Activated naive CD4-positive, alpha-beta T cell treated with anti-CD3 and anti-CD28 coated beads for 36 hours (primary cell): ENCODE measurements at regions not wholly inside any gene's neighbourhood (a gene's known extent, or its start where the extent isn't known, plus 50 kb on each side); places are given as distances from the start of the nearest gene placed in this dataset.

Experiments used
- CTCF ChIA-PET: fragments of 350-600 bp; sonication (Branson Sonifier 250); formaldehyde crosslinking; loops from one replicate; lab custom pipeline; 2021; ENCODE audit warnings: antibody characterized with exemption; lab: Charles Lee
- DNase-seq: peaks from one replicate; pipeline ENCODE4 v3.0.0-alpha.2; 2020
- H3K27ac Mint-ChIP-seq: one replicate; pipeline ENCODE4 v1.8.0; 2021; ENCODE audit warnings: mild to moderate bottlenecking, mixed read lengths
- H3K27me3 Mint-ChIP-seq: one replicate; pipeline ENCODE4 v1.8.0; 2021; ENCODE audit warnings: low read depth, mixed read lengths
- H3K36me3 Mint-ChIP-seq: one replicate; pipeline ENCODE4 v1.8.0; 2021; ENCODE audit warnings: low read depth, mixed read lengths
- H3K4me1 Mint-ChIP-seq: one replicate; pipeline ENCODE4 v1.8.0; 2021; ENCODE audit warnings: low read depth, mixed read lengths
- H3K4me3 Mint-ChIP-seq: one replicate; pipeline ENCODE4 v1.8.0; 2021; ENCODE audit warnings: mild to moderate bottlenecking, moderate library complexity, mixed read lengths
- H3K9me3 Mint-ChIP-seq: one replicate; pipeline ENCODE4 v1.8.0; 2021; ENCODE audit warnings: mixed read lengths
- intact Hi-C: fragments of 100-400 bp; cut with micrococcal nuclease; formaldehyde crosslinking; loops from one replicate; pipeline ENCODE4 v1.15.1; 2023

DNA sequence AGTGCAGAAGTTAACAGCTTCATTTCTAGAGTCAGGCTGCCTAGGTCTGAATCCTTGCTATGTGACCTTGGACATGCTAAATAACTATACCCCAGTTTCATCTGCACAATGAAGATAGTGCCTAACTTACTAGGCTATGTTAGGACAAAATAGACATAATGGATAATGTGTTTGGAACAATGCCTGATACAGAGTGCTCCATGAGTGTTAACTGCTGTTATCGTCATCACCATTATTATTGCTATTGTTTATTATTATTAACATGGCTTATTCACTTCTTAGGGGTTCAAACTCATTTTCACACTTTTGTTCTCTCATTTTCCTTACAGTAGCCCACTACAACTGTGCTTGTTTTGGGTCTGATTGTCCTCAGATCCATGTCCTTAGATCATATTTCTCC, 467.7 kb downstream of the SH2D1A start:
- H3K9me3 Mint-ChIP-seq: no peaks in the 10 kb centered on the region
- DNase-seq: no peak
- H3K27ac Mint-ChIP-seq: no peak overlapping the region
- no peaks in the 10 kb centered on the region for H3K4me1 Mint-ChIP-seq
- H3K36me3 Mint-ChIP-seq: no peaks in the 10 kb centered on the region
- CTCF ChIA-PET: no interaction called here
- intact Hi-C loops: no loop called here
- no peaks in the 10 kb centered on the region for H3K27me3 Mint-ChIP-seq
- H3K4me3 Mint-ChIP-seq: no peak overlapping the region

DNA sequence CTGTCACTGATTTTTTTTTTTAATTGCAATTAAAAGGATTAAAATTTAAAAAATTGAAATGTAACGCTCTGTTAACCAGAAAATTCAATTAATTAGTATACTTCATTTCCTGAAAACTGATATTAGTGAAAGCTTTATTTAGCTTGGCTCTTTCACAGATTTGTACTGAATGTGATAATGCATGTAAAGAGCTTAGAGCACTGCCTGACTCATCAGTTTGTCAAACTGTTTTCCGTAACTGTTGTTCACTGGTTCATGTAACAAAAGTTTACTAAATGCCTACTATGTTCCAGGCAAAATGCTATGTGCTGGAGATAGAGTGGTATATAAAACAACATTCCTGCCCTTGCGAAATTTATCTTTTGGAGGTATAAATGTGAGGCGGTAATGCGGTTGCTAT, 471.7 kb downstream of the SH2D1A start:
- H3K27me3 Mint-ChIP-seq: no peaks in the 10 kb centered on the region
- H3K27ac Mint-ChIP-seq: no peak overlapping the region
- CTCF ChIA-PET: no interaction called here
- no peaks in the 10 kb centered on the region for H3K9me3 Mint-ChIP-seq
- intact Hi-C loops: no loop called here
- H3K36me3 Mint-ChIP-seq: no peaks in the 10 kb centered on the region
- H3K4me3 Mint-ChIP-seq: no peak overlapping the region
- DNase-seq: no peak
- H3K4me1 Mint-ChIP-seq: no peaks in the 10 kb centered on the region

DNA sequence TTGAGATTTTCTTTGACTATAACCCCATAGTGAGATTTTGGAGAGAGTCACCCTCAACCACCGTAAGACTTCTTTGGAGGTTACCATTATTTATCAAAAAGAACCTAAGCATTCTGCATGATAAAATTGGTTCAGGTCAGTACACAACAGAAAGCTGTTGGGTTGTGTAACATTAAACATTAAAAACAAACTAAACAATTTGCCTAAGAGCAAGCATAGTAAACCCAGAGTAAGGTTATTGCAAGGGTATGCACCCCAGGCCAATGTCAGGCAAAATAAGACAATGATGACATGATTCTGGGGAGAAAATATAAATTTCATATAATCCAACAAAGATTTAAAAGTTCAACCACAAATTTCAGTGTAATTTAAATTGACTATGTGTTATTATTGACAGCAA, 472.4 kb downstream of the SH2D1A start:
- intact Hi-C loops: no loop called here
- CTCF ChIA-PET: no interaction called here
- H3K27me3 Mint-ChIP-seq: no peaks in the 10 kb centered on the region
- no peaks in the 10 kb centered on the region for H3K4me1 Mint-ChIP-seq
- DNase-seq: no peak
- no peaks in the 10 kb centered on the region for H3K36me3 Mint-ChIP-seq
- H3K4me3 Mint-ChIP-seq: no peak overlapping the region
- H3K27ac Mint-ChIP-seq: no peak overlapping the region
- no peaks in the 10 kb centered on the region for H3K9me3 Mint-ChIP-seq

DNA sequence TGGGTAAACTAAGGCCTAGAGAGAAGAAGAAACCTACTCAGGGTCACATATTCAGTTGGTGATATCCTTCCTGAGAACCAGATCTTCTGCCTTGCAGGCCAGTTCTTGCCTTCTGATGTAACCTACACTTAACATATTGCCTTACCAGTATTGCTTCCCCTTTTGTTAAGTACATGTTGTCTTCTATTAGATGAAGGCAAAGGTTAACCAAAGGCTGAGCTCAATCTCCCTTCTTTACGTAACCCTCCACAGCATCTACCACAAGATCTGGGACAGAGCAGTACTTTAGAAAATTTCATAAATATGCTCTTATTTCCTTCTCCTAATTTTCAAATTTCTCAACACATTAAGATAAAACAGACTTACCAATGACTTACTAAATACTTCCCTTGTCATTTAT, 474.4 kb downstream of the SH2D1A start:
- H3K4me1 Mint-ChIP-seq: no peaks in the 10 kb centered on the region

DNA sequence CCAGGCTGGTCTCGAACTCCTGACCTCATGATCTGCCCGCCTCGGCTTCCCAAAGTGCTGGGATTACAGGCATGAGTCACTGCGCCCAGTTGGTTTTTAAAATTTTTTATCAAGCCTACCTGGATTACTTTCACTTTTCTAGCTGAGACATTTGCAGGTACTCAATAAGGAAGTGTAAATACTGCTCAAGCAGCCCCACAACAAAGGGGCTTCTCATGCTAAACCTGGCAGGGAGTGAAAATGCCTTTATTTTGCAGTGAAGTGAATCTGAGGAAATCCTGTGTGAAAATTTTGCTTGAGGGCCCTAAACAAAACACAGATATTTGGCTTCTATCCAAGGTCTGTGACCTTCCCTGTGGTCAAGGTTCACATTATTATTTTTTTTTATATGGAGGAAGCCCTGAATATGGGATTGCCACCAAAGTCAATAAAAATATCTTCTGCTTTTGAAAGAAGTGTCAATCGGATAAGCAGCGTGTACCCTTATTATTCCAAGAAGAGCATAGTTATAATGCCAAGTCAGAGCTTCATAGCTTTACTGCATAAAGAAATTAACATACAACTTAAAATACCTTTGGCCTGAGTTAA, 481.0 kb downstream of the SH2D1A start:
- intact Hi-C loops: loop anchor here (10.0 kb wide), 1 partner anchor 423 kb away; no protein-coding TSS in a partner anchor
- Mint-ChIP-seq H3K36me3 (no peaks in the 10 kb centered on the region), H3K27ac (no peak overlapping the region), H3K9me3 (no peaks in the 10 kb centered on the region), H3K4me1 (peaks cover 16% of the 10 kb centered on the region), H3K4me3 (no peak overlapping the region), H3K27me3 (no peaks in the 10 kb centered on the region)
- CTCF ChIA-PET: no interaction called here
- DNase-seq: no peak

More for the DNA sequence above, 474.4 kb downstream of the SH2D1A start:
- CTCF ChIA-PET: no interaction called here
- no peaks in the 10 kb centered on the region for H3K9me3 Mint-ChIP-seq
- DNase-seq: no peak
- no peak overlapping the region for H3K27ac Mint-ChIP-seq
- no peaks in the 10 kb centered on the region for H3K27me3 Mint-ChIP-seq
- no peaks in the 10 kb centered on the region for H3K36me3 Mint-ChIP-seq
- intact Hi-C loops: loop anchor here (10.0 kb wide), 1 partner anchor 416 kb away; no protein-coding TSS in a partner anchor
- no peak overlapping the region for H3K4me3 Mint-ChIP-seq

DNA sequence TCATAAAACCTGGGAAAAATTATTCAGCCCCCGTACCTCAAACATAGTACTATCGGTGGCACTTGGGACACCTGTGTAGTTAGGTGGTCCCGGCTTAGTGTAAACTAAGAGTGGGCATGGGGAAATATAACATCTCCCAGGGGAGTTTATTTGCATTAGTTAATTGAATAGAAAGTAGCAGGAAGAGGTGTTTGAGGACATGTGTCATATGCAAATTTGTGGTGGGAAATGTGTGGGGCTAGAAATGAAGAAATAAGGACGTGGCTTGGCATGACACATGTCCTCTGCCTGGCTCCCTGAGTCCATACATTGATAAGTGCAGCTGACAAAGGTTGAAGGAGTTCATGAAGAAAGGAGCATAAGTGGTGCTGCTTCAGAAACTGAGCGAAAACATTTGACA, 483.6 kb downstream of the SH2D1A start:
- Mint-ChIP-seq H3K4me3 (no peak overlapping the region), H3K9me3 (no peaks in the 10 kb centered on the region), H3K27ac (no peak overlapping the region), H3K4me1 (peaks cover 16% of the 10 kb centered on the region), H3K36me3 (no peaks in the 10 kb centered on the region), H3K27me3 (no peaks in the 10 kb centered on the region)
- intact Hi-C loops: loop anchor here (10.0 kb wide), 1 partner anchor 425 kb away; no protein-coding TSS in a partner anchor
- CTCF ChIA-PET: no interaction called here
- peak; percentile 29 for DNase-seq

DNA sequence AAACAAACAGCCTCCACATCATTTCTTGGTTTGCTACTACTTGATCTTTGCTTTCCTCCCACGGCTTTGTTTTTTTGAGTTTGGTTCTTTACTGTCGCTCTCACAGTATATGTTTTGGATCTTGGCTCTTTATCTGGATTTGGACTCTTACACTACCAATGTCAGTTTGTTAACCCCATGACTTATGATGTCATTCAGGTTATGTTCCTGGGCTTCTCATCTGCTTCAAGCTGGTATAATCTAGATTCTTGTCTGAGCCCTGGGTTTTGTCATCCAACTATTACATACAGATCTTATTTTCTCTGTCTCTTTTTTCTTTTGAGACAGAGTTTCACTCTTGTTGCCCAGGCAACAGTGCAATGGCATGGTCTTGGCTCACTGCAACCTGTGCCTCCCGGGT, 482.9 kb upstream of the TEX13C start:
- peak overlapping the region; percentile 8 for H3K4me3 Mint-ChIP-seq
- DNase-seq: peak; percentile 3
- H3K36me3 Mint-ChIP-seq: no peaks in the 10 kb centered on the region
- no peaks in the 10 kb centered on the region for H3K27me3 Mint-ChIP-seq
- CTCF ChIA-PET: no interaction called here
- peaks cover 5% of the 10 kb centered on the region for H3K4me1 Mint-ChIP-seq
- intact Hi-C loops: loop anchor here (5.0 kb wide), 1 partner anchor 109 kb away; no protein-coding TSS in a partner anchor
- H3K27ac Mint-ChIP-seq: no peak overlapping the region
- no peaks in the 10 kb centered on the region for H3K9me3 Mint-ChIP-seq

DNA sequence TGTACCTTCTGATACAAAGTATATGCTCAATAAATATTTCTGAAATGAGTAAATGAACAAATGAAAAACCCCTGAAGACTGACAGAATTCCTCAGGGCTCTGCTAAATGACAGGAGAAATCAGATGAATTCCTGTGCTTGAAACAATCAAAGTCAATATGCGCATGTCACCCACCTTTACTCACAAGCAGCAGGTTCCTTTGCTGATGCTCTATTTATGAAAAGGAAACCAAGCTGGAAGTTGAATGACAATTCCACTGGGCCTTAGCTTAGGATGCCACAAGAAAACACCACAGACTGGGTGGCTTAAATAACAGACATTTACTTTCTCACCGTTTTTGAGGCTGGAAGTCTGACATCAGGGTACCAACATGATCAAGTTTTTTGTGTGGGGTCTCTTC, 477.5 kb upstream of the TEX13C start:
- CTCF ChIA-PET: no interaction called here
- intact Hi-C loops: no loop called here
- no peak overlapping the region for H3K27ac Mint-ChIP-seq
- no peak overlapping the region for H3K4me3 Mint-ChIP-seq
- DNase-seq: no peak
- H3K4me1 Mint-ChIP-seq: no peaks in the 10 kb centered on the region
- no peaks in the 10 kb centered on the region for H3K36me3 Mint-ChIP-seq
- no peaks in the 10 kb centered on the region for H3K9me3 Mint-ChIP-seq
- H3K27me3 Mint-ChIP-seq: no peaks in the 10 kb centered on the region

DNA sequence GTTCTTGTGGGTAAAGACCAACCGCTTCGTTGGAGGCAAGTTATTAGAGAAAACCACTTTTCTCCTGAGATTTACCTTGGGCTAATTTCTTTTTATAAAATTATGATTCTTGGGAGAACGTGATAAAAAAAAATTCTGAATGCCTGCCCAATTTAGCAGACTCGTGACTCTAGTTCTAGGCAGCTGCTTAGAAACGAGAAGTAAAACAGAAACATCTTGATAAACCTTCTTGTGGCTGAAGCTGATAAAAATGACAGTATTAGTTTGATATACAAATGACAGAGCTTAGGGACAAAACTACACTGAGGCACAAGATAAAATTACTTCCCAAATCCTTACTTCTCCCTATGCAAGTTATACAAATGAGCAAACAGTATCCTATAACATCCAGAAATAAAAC, 458.9 kb upstream of the TEX13C start:
- H3K9me3 Mint-ChIP-seq: no peaks in the 10 kb centered on the region
- CTCF ChIA-PET: no interaction called here
- intact Hi-C loops: no loop called here

DNA sequence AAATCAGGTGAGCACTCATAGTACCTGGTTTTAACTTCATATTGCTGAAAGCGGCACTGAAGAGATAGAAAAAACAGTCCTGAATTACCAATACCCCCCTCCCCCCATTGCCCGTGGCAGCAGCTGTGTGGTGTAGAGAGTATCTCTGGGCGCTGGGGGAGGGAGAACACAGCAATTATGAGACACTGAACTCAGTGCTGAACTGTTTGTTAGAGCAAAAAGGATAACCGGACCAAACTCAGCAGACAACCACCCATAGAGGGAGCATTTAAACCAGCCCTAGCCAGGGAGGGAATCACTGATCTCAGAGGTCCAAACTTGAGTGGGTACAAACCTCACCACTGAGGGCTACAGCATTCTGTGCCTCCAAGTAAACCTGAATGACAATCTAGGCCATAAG, 457.4 kb upstream of the TEX13C start:
- no peak for DNase-seq
- Mint-ChIP-seq H3K4me3 (no peak overlapping the region), H3K27me3 (no peaks in the 10 kb centered on the region), H3K27ac (no peak overlapping the region), H3K36me3 (no peaks in the 10 kb centered on the region), H3K4me1 (no peaks in the 10 kb centered on the region), H3K9me3 (no peaks in the 10 kb centered on the region)
- intact Hi-C loops: no loop called here
- CTCF ChIA-PET: interaction anchor here (0.8 kb wide), 1 partner anchor 191 kb away, joined by 3 read pairs; no protein-coding TSS in a partner anchor

More for the DNA sequence above, 458.9 kb upstream of the TEX13C start:
- H3K27ac Mint-ChIP-seq: no peak overlapping the region
- no peak overlapping the region for H3K4me3 Mint-ChIP-seq
- H3K27me3 Mint-ChIP-seq: no peaks in the 10 kb centered on the region
- no peaks in the 10 kb centered on the region for H3K4me1 Mint-ChIP-seq
- no peaks in the 10 kb centered on the region for H3K36me3 Mint-ChIP-seq
- no peak for DNase-seq

DNA sequence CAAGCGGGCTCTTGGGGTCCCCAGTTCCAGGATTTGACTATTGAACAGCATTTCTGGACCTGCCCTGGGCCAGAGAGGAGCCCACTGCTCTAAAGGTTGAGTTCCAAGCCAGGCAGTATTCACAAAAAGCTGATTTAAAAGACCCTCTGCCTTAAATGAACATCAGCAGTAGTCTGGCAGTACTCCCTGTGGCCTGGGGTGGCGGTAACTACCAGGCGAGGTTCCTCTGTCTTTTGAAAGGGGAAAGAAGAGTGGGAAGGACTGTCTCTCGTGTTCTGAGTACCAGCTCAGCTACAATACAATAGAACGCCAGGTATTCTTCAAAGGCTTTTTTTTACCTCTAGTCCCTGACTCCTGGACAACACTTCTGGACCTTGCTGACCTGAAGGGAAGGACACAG, 456.4 kb upstream of the TEX13C start:
- Mint-ChIP-seq H3K27me3 (no peaks in the 10 kb centered on the region), H3K27ac (no peak overlapping the region), H3K4me1 (no peaks in the 10 kb centered on the region), H3K9me3 (peaks cover 5% of the 10 kb centered on the region), H3K4me3 (no peak overlapping the region), H3K36me3 (no peaks in the 10 kb centered on the region)
- CTCF ChIA-PET: no interaction called here
- DNase-seq: no peak
- intact Hi-C loops: no loop called here

DNA sequence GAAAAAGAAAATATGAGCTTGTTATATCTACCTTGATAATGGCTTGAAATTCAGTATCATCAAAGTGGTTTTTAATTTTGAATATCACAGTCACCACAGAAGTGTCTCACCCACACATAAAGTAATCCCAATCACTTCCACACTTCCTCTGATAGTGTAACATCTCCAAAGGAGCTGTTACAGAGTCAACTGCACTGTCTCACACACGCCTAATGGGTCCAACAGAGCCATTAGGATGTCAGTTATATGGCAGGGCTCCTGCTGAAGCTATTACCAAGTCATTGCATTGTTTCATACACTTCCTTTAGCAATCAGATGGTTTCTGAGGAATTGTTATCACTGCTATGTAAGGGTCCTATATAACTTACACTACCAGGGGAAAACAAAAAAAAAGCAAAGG, 432.1 kb upstream of the TEX13C start:
- no peaks in the 10 kb centered on the region for H3K4me1 Mint-ChIP-seq
- intact Hi-C loops: no loop called here

DNA sequence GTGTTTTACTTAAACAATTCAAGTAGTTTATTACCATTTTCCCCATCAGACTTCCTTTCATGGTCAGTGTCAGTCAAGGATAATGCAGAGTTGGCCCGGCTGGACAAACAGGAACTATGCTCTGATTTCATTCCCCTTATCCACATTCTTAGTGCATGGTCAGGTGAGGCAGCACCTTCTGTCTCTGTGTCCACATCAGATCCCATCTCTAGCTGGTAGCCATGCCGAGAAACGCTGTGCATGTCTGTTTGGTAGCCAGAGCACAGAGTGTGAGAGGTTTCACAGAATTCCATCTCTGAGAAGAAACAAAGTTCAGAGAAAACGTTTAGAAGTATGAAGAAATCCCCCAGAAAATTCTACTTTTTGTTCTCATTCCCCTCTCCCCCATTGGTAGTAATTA, 423.7 kb upstream of the TEX13C start:
- intact Hi-C loops: no loop called here
- DNase-seq: no peak
- Mint-ChIP-seq H3K27me3 (no peaks in the 10 kb centered on the region), H3K9me3 (no peaks in the 10 kb centered on the region), H3K36me3 (no peaks in the 10 kb centered on the region), H3K27ac (no peak overlapping the region), H3K4me1 (no peaks in the 10 kb centered on the region), H3K4me3 (no peak overlapping the region)
- CTCF ChIA-PET: no interaction called here

More for the DNA sequence above, 432.1 kb upstream of the TEX13C start:
- Mint-ChIP-seq H3K27ac (no peak overlapping the region), H3K36me3 (no peaks in the 10 kb centered on the region), H3K4me3 (no peak overlapping the region), H3K27me3 (no peaks in the 10 kb centered on the region), H3K9me3 (no peaks in the 10 kb centered on the region)
- CTCF ChIA-PET: no interaction called here
- no peak for DNase-seq
